ENCODE measurements at regions not wholly inside any gene's neighbourhood (a gene's known extent, or its start where the extent isn't known, plus 50 kb on each side); places are given as distances from the start of the nearest gene placed in this dataset.

- Histone ChIP-seq H3K27me3 (ENCODE audit: insufficient read depth, low read depth, low read length) (no peaks in the 10 kb centered on the region), H3K9ac (ENCODE audit: low read length) (no peak overlapping the region), H3K36me3 (ENCODE audit: insufficient read depth, low read length) (no peaks in the 10 kb centered on the region), H3K9me3 (ENCODE audit: low read length) (no peaks in the 10 kb centered on the region), H3K27ac (ENCODE audit: low read length) (no peak overlapping the region), H3K4me2 (ENCODE audit: low read length) (no peak overlapping the region), H3F3A (ENCODE audit: insufficient read depth, low read length, poor library complexity, severe bottlenecking) (no peaks in the 10 kb centered on the region), H4K20me1 (ENCODE audit: insufficient read depth) (no peaks in the 10 kb centered on the region), H3K79me2 (replicated peaks; ENCODE audit: insufficient read depth, low read length) (no peaks in the 10 kb centered on the region), H3K4me3 (ENCODE audit: low read length) (no peak overlapping the region), H3K9me2 (ENCODE audit: insufficient read depth, low read length) (no peaks in the 10 kb centered on the region), H2AFZ (ENCODE audit: low read depth, low read length) (no peak overlapping the region)
- TF ChIP-seq RAD21 (conservative IDR thresholded peaks at IDR 0.05) (no peak), EP300 (conservative IDR thresholded peaks at IDR 0.05; ENCODE audit: poor library complexity, severe bottlenecking) (no peak), CTCF (IDR thresholded peaks at IDR 0.05; ENCODE audit: poor library complexity, severe bottlenecking) (no peak), TAF1 (IDR thresholded peaks at IDR 0.05; ENCODE audit: low read depth) (no peak), EZH2 (IDR thresholded peaks at IDR 0.05; ENCODE audit: borderline replicate concordance, insufficient read depth, low read length, poor library complexity, severe bottlenecking) (no peak)
- TF ChIP-seq, protein P1, sequence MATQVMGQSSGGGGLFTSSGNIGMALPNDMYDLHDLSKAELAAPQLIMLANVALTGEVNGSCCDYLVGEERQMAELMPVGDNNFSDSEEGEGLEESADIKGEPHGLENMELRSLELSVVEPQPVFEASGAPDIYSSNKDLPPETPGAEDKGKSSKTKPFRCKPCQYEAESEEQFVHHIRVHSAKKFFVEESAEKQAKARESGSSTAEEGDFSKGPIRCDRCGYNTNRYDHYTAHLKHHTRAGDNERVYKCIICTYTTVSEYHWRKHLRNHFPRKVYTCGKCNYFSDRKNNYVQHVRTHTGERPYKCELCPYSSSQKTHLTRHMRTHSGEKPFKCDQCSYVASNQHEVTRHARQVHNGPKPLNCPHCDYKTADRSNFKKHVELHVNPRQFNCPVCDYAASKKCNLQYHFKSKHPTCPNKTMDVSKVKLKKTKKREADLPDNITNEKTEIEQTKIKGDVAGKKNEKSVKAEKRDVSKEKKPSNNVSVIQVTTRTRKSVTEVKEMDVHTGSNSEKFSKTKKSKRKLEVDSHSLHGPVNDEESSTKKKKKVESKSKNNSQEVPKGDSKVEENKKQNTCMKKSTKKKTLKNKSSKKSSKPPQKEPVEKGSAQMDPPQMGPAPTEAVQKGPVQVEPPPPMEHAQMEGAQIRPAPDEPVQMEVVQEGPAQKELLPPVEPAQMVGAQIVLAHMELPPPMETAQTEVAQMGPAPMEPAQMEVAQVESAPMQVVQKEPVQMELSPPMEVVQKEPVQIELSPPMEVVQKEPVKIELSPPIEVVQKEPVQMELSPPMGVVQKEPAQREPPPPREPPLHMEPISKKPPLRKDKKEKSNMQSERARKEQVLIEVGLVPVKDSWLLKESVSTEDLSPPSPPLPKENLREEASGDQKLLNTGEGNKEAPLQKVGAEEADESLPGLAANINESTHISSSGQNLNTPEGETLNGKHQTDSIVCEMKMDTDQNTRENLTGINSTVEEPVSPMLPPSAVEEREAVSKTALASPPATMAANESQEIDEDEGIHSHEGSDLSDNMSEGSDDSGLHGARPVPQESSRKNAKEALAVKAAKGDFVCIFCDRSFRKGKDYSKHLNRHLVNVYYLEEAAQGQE (IDR thresholded peaks at IDR 0.05; ENCODE audit: borderline replicate concordance): no peak
Observed at GRCh38 chr7:85805249-85805648, 618.4 kb upstream of the SEMA3D start.

GRCh38 chr7:85802211-85802610 is 615.4 kb upstream of the SEMA3D start:
- no peaks in the 10 kb centered on the region for H3K9me2 ChIP-seq (ENCODE audit: insufficient read depth, low read length)
- H3K9ac ChIP-seq (ENCODE audit: low read length): no peak overlapping the region
- H4K20me1 ChIP-seq (ENCODE audit: insufficient read depth): no peaks in the 10 kb centered on the region
- H3K4me3 ChIP-seq (ENCODE audit: low read length): no peak overlapping the region
- no peaks in the 10 kb centered on the region for H3K9me3 ChIP-seq (ENCODE audit: low read length)
- TF ChIP-seq POLR2AphosphoS5 (IDR thresholded peaks at IDR 0.05) (no peak), EP300 (conservative IDR thresholded peaks at IDR 0.05; ENCODE audit: poor library complexity, severe bottlenecking) (no peak), TAF1 (IDR thresholded peaks at IDR 0.05; ENCODE audit: low read depth) (no peak), MXI1 (conservative IDR thresholded peaks at IDR 0.05; ENCODE audit: poor library complexity, severe bottlenecking) (no peak), EZH2 (IDR thresholded peaks at IDR 0.05; ENCODE audit: borderline replicate concordance, insufficient read depth, low read length, poor library complexity, severe bottlenecking) (no peak), RAD21 (conservative IDR thresholded peaks at IDR 0.05) (no peak), CTCF (IDR thresholded peaks at IDR 0.05; ENCODE audit: poor library complexity, severe bottlenecking) (no peak), SMC3 (conservative IDR thresholded peaks at IDR 0.05; ENCODE audit: poor library complexity) (no peak)
- TF ChIP-seq, protein P1 (IDR thresholded peaks at IDR 0.05; ENCODE audit: borderline replicate concordance): no peak
- H3K79me2 ChIP-seq (replicated peaks; ENCODE audit: insufficient read depth, low read length): no peaks in the 10 kb centered on the region
- H3K4me2 ChIP-seq (ENCODE audit: low read length): no peak overlapping the region
- H3K36me3 ChIP-seq (ENCODE audit: insufficient read depth, low read length): no peaks in the 10 kb centered on the region
- H3F3A ChIP-seq (ENCODE audit: insufficient read depth, low read length, poor library complexity, severe bottlenecking): no peaks in the 10 kb centered on the region
- H2AFZ ChIP-seq (ENCODE audit: low read depth, low read length): no peak overlapping the region
- no peak overlapping the region for H3K27ac ChIP-seq (ENCODE audit: low read length)
- H3K27me3 ChIP-seq (ENCODE audit: insufficient read depth, low read depth, low read length): no peaks in the 10 kb centered on the region
